GM19372 (cell line): ENCODE measurements at regions not wholly inside any gene's neighbourhood (a gene's known extent, or its start where the extent isn't known, plus 50 kb on each side); places are given as distances from the start of the nearest gene placed in this dataset.

Source experiments
- ATAC-seq: cut with Tn5 transposase; IDR thresholded peaks from one replicate; pipeline ENCODE4 v1.9.1; 2021; ENCODE audit warnings: mild to moderate bottlenecking, low read depth, moderate library complexity; ENCODE audit not compliant: unreplicated experiment

GRCh38 chr4:183843248-183843671 is 61.8 kb upstream of the STOX2 start:
- ATAC-seq: no peak

- ATAC-seq: no peak
Measured at GRCh38 chr4:183846951-183847350, 58.2 kb upstream of the STOX2 start.

GRCh38 chr4:183848805-183849204 is 56.3 kb upstream of the STOX2 start:
- no peak for ATAC-seq

GRCh38 chr4:183852910-183853547 is 52.1 kb upstream of the STOX2 start:
- no peak for ATAC-seq

- ATAC-seq: no peak
Measured at GRCh38 chr4:183853548-183853940, 51.6 kb upstream of the STOX2 start.
